ENCODE measurements at regions not wholly inside any gene's neighbourhood (a gene's known extent, or its start where the extent isn't known, plus 50 kb on each side); places are given as distances from the start of the nearest gene placed in this dataset.

DNA sequence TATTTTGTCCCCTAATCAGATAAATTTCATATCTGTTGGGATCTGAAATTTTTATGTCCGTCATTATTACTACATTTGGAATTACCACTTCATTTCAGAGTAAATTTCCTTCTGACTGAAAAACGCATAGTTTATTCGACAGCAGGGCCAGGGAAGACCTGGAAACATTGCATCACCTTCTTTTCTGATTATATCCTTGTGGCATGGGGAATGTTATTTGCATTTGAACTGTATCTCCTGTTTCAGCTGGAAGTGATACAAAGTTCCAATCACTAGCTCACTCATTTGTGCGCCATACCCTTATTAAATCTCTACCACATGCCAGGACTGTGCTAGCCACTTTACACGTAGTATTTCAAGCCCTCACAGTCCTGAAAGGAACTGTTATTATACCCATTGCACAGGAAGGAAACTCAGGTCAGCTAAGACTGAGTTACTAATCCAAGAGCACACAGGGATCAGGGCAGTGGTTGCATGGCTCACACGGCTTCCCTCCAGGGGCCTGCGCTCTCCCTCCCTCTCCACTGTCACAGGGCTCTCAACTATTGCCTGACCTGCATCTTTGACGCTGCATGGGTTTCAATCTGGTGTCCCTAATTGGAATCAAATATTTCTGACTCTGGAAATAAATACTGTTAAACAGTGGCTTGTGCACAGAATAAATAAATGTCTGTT lies 84.4 kb upstream of the NANOS1 start:
- TF ChIP-seq, protein P1, sequence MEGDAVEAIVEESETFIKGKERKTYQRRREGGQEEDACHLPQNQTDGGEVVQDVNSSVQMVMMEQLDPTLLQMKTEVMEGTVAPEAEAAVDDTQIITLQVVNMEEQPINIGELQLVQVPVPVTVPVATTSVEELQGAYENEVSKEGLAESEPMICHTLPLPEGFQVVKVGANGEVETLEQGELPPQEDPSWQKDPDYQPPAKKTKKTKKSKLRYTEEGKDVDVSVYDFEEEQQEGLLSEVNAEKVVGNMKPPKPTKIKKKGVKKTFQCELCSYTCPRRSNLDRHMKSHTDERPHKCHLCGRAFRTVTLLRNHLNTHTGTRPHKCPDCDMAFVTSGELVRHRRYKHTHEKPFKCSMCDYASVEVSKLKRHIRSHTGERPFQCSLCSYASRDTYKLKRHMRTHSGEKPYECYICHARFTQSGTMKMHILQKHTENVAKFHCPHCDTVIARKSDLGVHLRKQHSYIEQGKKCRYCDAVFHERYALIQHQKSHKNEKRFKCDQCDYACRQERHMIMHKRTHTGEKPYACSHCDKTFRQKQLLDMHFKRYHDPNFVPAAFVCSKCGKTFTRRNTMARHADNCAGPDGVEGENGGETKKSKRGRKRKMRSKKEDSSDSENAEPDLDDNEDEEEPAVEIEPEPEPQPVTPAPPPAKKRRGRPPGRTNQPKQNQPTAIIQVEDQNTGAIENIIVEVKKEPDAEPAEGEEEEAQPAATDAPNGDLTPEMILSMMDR (IDR thresholded peaks at IDR 0.05), result no peak
- TF ChIP-seq POLR2A (IDR thresholded peaks at IDR 0.05; ENCODE audit: low read depth) (no peak), POLR2AphosphoS5 (IDR thresholded peaks at IDR 0.05) (no peak)
